Activated CD8-positive, alpha-beta memory T cell treated with anti-CD3 and anti-CD28 coated beads, Interleukin-2, amount 10 ng/mL, durations not matched to agents 7 days and 5 days (primary cell): ENCODE measurements at regions not wholly inside any gene's neighbourhood (a gene's known extent, or its start where the extent isn't known, plus 50 kb on each side); places are given as distances from the start of the nearest gene placed in this dataset.

ENCODE experiments used
- ATAC-seq: fragments of 150-1000 bp; cut with Tn5 transposase; one replicate; pipeline ENCODE4 v1.10.0; 2021; ENCODE audit warnings: moderate library complexity
- CTCF ChIA-PET: fragments of 350-600 bp; sonication (Branson Sonifier 250); formaldehyde crosslinking; loops from one replicate; lab custom pipeline; 2021; ENCODE audit warnings: antibody characterized with exemption; lab: Charles Lee
- DNase-seq: peaks from one replicate; pipeline ENCODE4 v3.0.0-alpha.2; 2020
- H3K27ac Mint-ChIP-seq: one replicate; pipeline ENCODE4 v1.8.0; 2021; ENCODE audit warnings: mild to moderate bottlenecking, mixed read lengths
- H3K27me3 Mint-ChIP-seq: one replicate; pipeline ENCODE4 v1.8.0; 2021; ENCODE audit warnings: mixed read lengths
- H3K36me3 Mint-ChIP-seq: one replicate; pipeline ENCODE4 v1.8.0; 2021; ENCODE audit warnings: mild to moderate bottlenecking, mixed read lengths
- H3K4me1 Mint-ChIP-seq: one replicate; pipeline ENCODE4 v1.8.0; 2021; ENCODE audit warnings: mixed read lengths
- H3K4me3 Mint-ChIP-seq: one replicate; pipeline ENCODE4 v1.8.0; 2021; ENCODE audit warnings: mild to moderate bottlenecking, moderate library complexity, mixed read lengths
- H3K9me3 Mint-ChIP-seq: one replicate; pipeline ENCODE4 v1.8.0; 2022; ENCODE audit warnings: low read depth, mixed read lengths

DNA sequence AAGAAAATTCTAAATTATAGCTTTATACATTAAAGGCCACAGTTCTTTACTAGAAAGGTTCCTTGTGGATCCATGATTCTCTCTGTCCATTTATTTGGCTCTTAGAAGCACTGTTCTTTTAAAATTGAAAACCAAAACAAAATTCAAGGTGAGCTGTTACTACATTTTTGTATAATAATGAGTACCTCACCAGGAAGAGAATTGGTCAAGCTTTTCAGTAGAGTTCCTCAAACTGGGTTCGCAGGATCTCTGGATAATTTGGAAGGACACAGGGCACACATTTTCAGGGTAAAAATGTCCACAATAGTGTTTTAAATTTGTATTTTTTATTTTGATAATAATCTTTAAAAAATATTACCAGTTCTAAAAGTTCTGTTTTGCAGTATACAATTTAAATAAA, 93.0 kb downstream of the PPP1R3A start:
- Mint-ChIP-seq H3K36me3 (no peaks in the 10 kb centered on the region), H3K4me3 (no peak overlapping the region), H3K9me3 (no peaks in the 10 kb centered on the region), H3K27ac (no peak overlapping the region), H3K4me1 (no peaks in the 10 kb centered on the region), H3K27me3 (no peaks in the 10 kb centered on the region)
- ATAC-seq (no peak), DNase-seq (no peak)
- CTCF ChIA-PET: no interaction called here

DNA sequence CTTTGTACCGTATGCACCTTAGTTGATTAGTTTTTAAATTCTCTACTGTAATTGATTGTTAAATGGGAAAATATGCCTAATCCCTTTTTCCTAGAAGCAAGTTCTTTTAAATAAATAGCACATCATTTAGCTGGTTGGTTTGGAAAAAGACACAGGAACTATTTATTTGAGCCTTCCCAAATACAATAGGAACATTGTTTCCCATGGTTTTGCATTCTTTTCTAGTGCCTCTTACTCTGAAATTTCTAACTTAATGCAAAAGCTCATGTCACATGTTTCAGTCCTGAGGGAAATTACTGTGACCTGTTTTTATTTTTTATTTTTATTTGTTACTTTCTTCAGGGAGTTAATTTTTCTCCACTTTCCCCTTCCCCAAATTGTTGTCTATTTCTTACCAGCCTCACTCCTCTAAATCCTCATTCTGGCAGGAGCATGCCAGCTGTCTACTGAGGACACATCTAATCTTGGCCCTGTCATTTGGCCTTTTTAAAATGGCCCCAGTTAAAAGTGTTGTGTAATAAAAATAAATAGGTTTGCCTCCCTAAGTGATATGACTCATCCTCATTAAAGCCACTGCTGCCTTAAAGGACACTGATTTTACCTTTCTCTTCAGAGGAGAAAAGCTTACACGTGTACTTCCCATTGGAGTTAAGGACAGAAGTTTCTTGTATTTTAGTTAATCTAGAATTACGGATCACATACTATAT, 94.5 kb downstream of the PPP1R3A start:
- no peaks in the 10 kb centered on the region for H3K27me3 Mint-ChIP-seq
- no peak overlapping the region for H3K27ac Mint-ChIP-seq
- H3K4me3 Mint-ChIP-seq: no peak overlapping the region
- H3K4me1 Mint-ChIP-seq: no peaks in the 10 kb centered on the region
- CTCF ChIA-PET: no interaction called here
- no peaks in the 10 kb centered on the region for H3K36me3 Mint-ChIP-seq
- DNase-seq (no peak), ATAC-seq (no peak)
- no peaks in the 10 kb centered on the region for H3K9me3 Mint-ChIP-seq

DNA sequence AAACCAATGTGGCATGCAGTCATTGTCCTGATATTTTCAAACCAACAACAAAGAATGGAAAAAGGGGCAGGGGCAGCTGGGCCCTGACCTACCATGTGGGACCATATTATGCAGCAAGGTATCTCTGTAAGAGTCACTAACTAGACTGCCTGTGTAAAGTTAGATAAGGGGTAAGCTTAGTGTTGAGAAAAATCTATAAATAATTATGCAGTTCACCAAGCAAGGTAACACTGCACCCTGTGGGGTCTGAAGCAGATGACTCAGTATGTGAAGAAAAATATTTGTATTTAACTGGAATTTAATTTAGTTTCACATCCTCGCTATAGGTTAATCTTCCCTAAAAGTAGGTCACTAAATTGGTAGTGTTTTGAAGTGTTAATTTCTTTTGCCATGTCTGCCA, 99.3 kb downstream of the PPP1R3A start:
- DNase-seq: no peak
- H3K9me3 Mint-ChIP-seq: no peaks in the 10 kb centered on the region
- H3K27ac Mint-ChIP-seq: no peak overlapping the region
- ATAC-seq: no peak
- no peak overlapping the region for H3K4me3 Mint-ChIP-seq
- CTCF ChIA-PET: no interaction called here
- no peaks in the 10 kb centered on the region for H3K4me1 Mint-ChIP-seq
- no peaks in the 10 kb centered on the region for H3K27me3 Mint-ChIP-seq
- H3K36me3 Mint-ChIP-seq: no peaks in the 10 kb centered on the region

DNA sequence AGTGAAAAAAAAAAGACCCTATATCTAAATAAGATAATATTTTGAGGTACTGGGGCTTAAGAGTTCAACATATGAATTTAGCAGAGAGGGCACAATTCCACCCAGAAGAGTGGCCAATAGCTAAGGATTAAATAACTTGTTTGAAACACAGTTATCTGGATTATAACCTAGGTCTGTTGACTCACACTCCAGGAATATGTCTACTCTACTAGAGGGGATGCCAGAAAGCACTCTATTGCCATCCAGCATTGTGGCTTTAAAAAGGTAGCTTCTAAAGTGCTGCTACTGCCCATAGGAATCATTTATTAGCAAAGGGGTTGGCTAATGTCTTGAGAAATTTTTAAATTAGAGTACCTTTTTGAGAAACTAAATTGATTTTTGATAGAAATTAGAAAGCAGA, 102.2 kb downstream of the PPP1R3A start:
- CTCF ChIA-PET: no interaction called here
- Mint-ChIP-seq H3K9me3 (no peaks in the 10 kb centered on the region), H3K27ac (no peak overlapping the region), H3K4me1 (no peaks in the 10 kb centered on the region), H3K4me3 (no peak overlapping the region), H3K27me3 (no peaks in the 10 kb centered on the region), H3K36me3 (no peaks in the 10 kb centered on the region)
- DNase-seq (no peak), ATAC-seq (no peak)

GRCh38 chr7:113813471-113813870, 105.3 kb downstream of the PPP1R3A start:
- no peaks in the 10 kb centered on the region for H3K9me3 Mint-ChIP-seq
- H3K4me1 Mint-ChIP-seq: no peaks in the 10 kb centered on the region
- no peaks in the 10 kb centered on the region for H3K36me3 Mint-ChIP-seq
- H3K27me3 Mint-ChIP-seq: no peaks in the 10 kb centered on the region
- DNase-seq (no peak), ATAC-seq (no peak)
- no peak overlapping the region for H3K4me3 Mint-ChIP-seq
- no peak overlapping the region for H3K27ac Mint-ChIP-seq
- CTCF ChIA-PET: no interaction called here

- H3K27me3 Mint-ChIP-seq: no peaks in the 10 kb centered on the region
- H3K4me3 Mint-ChIP-seq: no peak overlapping the region
- DNase-seq (no peak), ATAC-seq (no peak)
- H3K36me3 Mint-ChIP-seq: no peaks in the 10 kb centered on the region
- CTCF ChIA-PET: no interaction called here
- no peaks in the 10 kb centered on the region for H3K9me3 Mint-ChIP-seq
- H3K27ac Mint-ChIP-seq: no peak overlapping the region
- no peaks in the 10 kb centered on the region for H3K4me1 Mint-ChIP-seq
Observed at GRCh38 chr7:113812591-113813255, 106.1 kb downstream of the PPP1R3A start.

DNA sequence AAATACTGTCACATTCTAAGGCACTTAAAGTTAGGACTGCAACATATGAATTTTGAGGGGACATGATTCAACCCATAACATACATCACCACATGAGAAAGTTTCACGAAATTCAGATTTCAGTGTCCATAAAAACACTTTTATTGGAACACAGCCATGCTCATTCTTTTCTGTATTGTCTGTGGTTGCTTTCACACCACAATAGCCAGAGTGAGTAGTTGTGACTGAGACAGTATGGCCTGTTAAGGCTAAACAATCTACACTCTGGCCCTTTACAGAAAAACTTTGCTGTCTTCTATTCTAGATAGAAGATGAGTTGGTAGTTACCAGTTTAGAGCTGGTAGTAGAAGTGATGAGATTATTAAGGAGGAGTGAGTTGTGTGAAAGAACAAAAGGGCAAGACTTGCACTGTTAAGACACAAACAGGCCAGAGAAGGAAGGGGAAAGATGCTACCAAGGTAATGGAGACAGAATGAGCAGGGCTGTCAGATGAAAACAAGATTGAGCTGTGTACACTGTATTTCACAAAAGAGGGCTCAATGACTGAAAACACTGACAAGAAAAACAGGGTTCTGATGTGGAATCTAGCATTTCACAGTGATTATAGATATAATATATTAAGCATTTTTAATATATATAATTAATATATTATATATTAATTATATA, 108.6 kb downstream of the PPP1R3A start:
- no peaks in the 10 kb centered on the region for H3K27me3 Mint-ChIP-seq
- CTCF ChIA-PET: no interaction called here
- no peaks in the 10 kb centered on the region for H3K36me3 Mint-ChIP-seq
- no peak overlapping the region for H3K4me3 Mint-ChIP-seq
- peak; percentile 20 for ATAC-seq
- H3K4me1 Mint-ChIP-seq: no peaks in the 10 kb centered on the region
- DNase-seq: no peak
- H3K9me3 Mint-ChIP-seq: no peaks in the 10 kb centered on the region
- no peak overlapping the region for H3K27ac Mint-ChIP-seq

GRCh38 chr7:113809581-113809980, 109.2 kb downstream of the PPP1R3A start:
- no peak for DNase-seq
- ATAC-seq: no peak
- H3K27me3 Mint-ChIP-seq: no peaks in the 10 kb centered on the region
- H3K9me3 Mint-ChIP-seq: no peaks in the 10 kb centered on the region
- no peaks in the 10 kb centered on the region for H3K4me1 Mint-ChIP-seq
- CTCF ChIA-PET: interaction anchor here (0.7 kb wide), 1 partner anchor 9 kb away, joined by 3 read pairs; no protein-coding TSS in a partner anchor
- H3K27ac Mint-ChIP-seq: no peak overlapping the region
- no peaks in the 10 kb centered on the region for H3K36me3 Mint-ChIP-seq
- H3K4me3 Mint-ChIP-seq: no peak overlapping the region

DNA sequence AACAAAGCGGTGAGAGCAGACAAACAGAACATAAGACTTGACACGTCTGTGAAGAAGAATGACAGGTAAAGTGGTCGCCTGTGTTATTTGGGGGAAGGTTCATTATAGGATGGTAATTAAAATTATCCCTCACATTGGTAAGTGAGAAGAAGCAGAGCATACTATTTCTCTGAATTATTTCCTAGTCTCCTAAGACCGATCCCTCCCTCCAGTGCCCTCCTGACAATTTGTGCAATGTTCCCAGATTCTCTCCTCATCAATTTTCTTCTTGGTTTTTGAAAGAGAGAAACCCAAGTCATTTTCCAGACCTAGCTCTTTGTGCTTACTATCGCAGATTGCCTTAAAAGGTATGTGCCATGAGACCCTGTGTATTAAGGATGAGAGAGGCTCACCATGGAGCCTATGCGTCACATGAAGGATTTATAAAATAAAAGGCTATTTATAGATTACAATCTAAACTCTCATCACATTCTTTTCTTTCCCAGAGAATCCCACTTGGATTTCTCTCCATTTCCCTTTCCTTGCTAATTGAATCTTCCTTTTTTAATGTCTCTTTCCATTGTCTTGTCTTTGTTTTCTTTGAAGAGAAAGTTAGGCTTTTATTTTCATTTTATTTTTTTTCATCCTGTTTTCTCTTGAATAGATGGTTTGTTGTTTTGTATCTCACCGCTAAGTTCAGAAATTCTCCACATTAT, 112.0 kb downstream of the PPP1R3A start:
- Mint-ChIP-seq H3K27me3 (no peaks in the 10 kb centered on the region), H3K4me1 (no peaks in the 10 kb centered on the region), H3K27ac (no peak overlapping the region), H3K4me3 (no peak overlapping the region), H3K9me3 (no peaks in the 10 kb centered on the region), H3K36me3 (no peaks in the 10 kb centered on the region)
- no peak for ATAC-seq
- DNase-seq: no peak
- CTCF ChIA-PET: no interaction called here

DNA sequence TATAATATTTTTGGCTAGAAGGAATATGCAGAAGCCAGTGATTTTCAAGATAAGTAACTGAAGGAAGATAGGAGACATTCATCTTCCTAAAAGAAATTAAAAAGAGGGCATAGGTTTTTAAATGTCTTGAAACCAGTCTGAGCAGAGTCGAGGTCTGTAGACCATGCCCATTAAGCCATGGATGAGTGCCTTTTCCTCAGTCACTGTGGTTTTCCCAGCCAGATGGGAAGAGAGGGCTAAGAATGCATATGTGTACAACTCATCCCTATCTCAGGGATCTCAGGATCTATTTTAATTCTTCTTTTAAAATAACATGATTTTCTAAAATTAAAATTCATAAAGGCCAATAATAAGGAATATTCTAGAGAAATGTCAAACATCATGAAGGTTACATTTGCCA, 112.8 kb downstream of the PPP1R3A start:
- Mint-ChIP-seq H3K27ac (no peak overlapping the region), H3K4me3 (no peak overlapping the region), H3K9me3 (no peaks in the 10 kb centered on the region), H3K4me1 (no peaks in the 10 kb centered on the region), H3K36me3 (no peaks in the 10 kb centered on the region), H3K27me3 (no peaks in the 10 kb centered on the region)
- no peak for DNase-seq
- no peak for ATAC-seq
- CTCF ChIA-PET: no interaction called here

- no peak for DNase-seq
- Mint-ChIP-seq H3K36me3 (no peaks in the 10 kb centered on the region), H3K4me1 (no peaks in the 10 kb centered on the region), H3K9me3 (no peaks in the 10 kb centered on the region), H3K4me3 (no peak overlapping the region), H3K27me3 (no peaks in the 10 kb centered on the region), H3K27ac (no peak overlapping the region)
- ATAC-seq: no peak
- CTCF ChIA-PET: no interaction called here
Observed at GRCh38 chr7:113804475-113805095, 114.2 kb downstream of the PPP1R3A start.

- Mint-ChIP-seq H3K4me1 (no peaks in the 10 kb centered on the region), H3K4me3 (no peak overlapping the region), H3K27me3 (no peaks in the 10 kb centered on the region), H3K27ac (no peak overlapping the region), H3K9me3 (no peaks in the 10 kb centered on the region), H3K36me3 (no peaks in the 10 kb centered on the region)
- CTCF ChIA-PET: no interaction called here
- DNase-seq (no peak), ATAC-seq (no peak)
Observed at GRCh38 chr7:113801751-113802150, 117.1 kb downstream of the PPP1R3A start.

DNA sequence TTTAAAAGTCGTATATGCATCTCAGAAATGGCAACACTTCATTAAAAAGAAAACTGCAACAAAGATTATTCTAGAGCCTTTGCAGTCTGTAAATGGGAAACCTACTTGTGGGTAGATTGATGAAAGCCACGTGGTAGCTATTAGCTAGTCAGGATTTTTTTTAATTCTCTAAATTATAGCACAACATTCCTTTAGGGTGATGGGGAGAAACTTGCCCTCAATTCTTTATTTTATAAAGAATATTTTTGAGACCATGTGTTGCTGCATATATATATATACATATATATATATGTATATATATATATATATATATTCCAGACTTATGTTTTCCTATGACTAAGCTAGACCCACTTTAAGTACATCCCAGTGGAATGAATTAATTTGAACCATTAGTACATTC, 118.0 kb downstream of the PPP1R3A start:
- no peak for DNase-seq
- H3K4me3 Mint-ChIP-seq: no peak overlapping the region
- H3K9me3 Mint-ChIP-seq: no peaks in the 10 kb centered on the region
- no peaks in the 10 kb centered on the region for H3K36me3 Mint-ChIP-seq
- CTCF ChIA-PET: no interaction called here
- H3K27me3 Mint-ChIP-seq: no peaks in the 10 kb centered on the region
- no peaks in the 10 kb centered on the region for H3K4me1 Mint-ChIP-seq
- no peak for ATAC-seq
- H3K27ac Mint-ChIP-seq: no peak overlapping the region
